ENCODE measurements at regions not wholly inside any gene's neighbourhood (a gene's known extent, or its start where the extent isn't known, plus 50 kb on each side); places are given as distances from the start of the nearest gene placed in this dataset.

GRCh38 chr2:198385856-198386255, 581.5 kb downstream of the PLCL1 start (continued):
- TF ChIP-seq ZSCAN18 (tag by site-specific recombination; IDR thresholded peaks at IDR 0.05) (no peak), TRIM28 (IDR thresholded peaks at IDR 0.05; ENCODE audit: borderline replicate concordance, low read length) (no peak), ZNF629 (tag by site-specific recombination; IDR thresholded peaks at IDR 0.05) (no peak), ZNF302 (tag by site-specific recombination; IDR thresholded peaks at IDR 0.05; ENCODE audit: low read depth) (no peak)

DNA sequence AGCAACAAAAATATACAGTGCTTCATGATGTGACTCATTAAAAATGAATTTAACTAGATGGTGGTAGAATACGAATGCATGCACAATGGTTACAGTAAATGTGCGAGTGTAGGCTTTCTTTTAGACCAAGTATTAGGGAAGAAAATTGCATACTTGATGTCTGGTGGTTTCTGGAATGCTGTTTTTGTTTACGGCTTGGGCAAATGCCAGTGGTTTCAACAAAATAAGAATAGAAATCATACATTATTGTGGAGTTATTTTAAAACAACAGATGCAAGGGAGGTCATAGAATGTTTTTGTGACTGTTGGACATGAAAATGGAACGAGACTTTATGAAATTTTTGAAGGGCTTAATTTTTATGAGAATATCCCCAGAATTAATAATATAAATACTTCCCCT, 580.9 kb downstream of the PLCL1 start:
- ChIA-PET POLR2A (no interaction called here), CTCF (no interaction called here)
- H3K27ac ChIP-seq (ENCODE audit: extremely low read depth, low read depth, low read length) = no peak overlapping the region
- H3K36me3 ChIP-seq (ENCODE audit: control insufficient read depth in 2 of 2, insufficient read depth in 1 of 2, low read length in 2 of 2) = no peaks in the 10 kb centered on the region
- TF ChIP-seq, protein P1, sequence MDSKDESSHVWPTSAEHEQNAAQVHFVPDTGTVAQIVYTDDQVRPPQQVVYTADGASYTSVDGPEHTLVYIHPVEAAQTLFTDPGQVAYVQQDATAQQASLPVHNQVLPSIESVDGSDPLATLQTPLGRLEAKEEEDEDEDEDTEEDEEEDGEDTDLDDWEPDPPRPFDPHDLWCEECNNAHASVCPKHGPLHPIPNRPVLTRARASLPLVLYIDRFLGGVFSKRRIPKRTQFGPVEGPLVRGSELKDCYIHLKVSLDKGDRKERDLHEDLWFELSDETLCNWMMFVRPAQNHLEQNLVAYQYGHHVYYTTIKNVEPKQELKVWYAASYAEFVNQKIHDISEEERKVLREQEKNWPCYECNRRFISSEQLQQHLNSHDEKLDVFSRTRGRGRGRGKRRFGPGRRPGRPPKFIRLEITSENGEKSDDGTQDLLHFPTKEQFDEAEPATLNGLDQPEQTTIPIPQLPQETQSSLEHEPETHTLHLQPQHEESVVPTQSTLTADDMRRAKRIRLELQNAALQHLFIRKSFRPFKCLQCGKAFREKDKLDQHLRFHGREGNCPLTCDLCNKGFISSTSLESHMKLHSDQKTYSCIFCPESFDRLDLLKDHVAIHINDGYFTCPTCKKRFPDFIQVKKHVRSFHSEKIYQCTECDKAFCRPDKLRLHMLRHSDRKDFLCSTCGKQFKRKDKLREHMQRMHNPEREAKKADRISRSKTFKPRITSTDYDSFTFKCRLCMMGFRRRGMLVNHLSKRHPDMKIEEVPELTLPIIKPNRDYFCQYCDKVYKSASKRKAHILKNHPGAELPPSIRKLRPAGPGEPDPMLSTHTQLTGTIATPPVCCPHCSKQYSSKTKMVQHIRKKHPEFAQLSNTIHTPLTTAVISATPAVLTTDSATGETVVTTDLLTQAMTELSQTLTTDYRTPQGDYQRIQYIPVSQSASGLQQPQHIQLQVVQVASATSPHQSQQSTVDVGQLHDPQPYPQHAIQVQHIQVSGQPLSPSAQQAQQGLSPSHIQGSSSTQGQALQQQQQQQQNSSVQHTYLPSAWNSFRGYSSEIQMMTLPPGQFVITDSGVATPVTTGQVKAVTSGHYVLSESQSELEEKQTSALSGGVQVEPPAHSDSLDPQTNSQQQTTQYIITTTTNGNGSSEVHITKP (tag by site-specific recombination; IDR thresholded peaks at IDR 0.05) = no peak
- no peak for TF ChIP-seq ZNF221 (tag by site-specific recombination; IDR thresholded peaks at IDR 0.05; ENCODE audit: borderline replicate concordance)
- H3K4me3 ChIP-seq (ENCODE audit: low read depth, low read length) = no peak overlapping the region
- H3K9me3 ChIP-seq (ENCODE audit: control insufficient read depth, insufficient read depth, low read depth, low read length) = no peaks in the 10 kb centered on the region
- no peaks in the 10 kb centered on the region for H3K4me1 ChIP-seq (ENCODE audit: control insufficient read depth, insufficient read depth, low read length)

- no peaks in the 10 kb centered on the region for H3K4me1 ChIP-seq (ENCODE audit: control insufficient read depth, insufficient read depth, low read length)
- H3K27ac ChIP-seq (ENCODE audit: extremely low read depth, low read depth, low read length) = no peak overlapping the region
- CTCF ChIA-PET = no interaction called here
- no peak for TF ChIP-seq ZNF514 (tag by site-specific recombination; IDR thresholded peaks at IDR 0.05)
- TF ChIP-seq ZFP69B (tag by site-specific recombination; IDR thresholded peaks at IDR 0.05) = no peak
- TF ChIP-seq ZNF521 (tag by site-specific recombination; IDR thresholded peaks at IDR 0.05) = no peak
- TF ChIP-seq ZNF513 (tag by site-specific recombination; IDR thresholded peaks at IDR 0.05) = no peak
- TF ChIP-seq, protein P2, sequence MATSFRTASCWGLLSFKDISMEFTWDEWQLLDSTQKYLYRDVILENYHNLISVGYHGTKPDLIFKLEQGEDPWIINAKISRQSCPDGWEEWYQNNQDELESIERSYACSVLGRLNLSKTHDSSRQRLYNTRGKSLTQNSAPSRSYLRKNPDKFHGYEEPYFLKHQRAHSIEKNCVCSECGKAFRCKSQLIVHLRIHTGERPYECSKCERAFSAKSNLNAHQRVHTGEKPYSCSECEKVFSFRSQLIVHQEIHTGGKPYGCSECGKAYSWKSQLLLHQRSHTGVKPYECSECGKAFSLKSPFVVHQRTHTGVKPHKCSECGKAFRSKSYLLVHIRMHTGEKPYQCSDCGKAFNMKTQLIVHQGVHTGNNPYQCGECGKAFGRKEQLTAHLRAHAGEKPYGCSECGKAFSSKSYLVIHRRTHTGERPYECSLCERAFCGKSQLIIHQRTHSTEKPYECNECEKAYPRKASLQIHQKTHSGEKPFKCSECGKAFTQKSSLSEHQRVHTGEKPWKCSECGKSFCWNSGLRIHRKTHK (tag by site-specific recombination; IDR thresholded peaks at IDR 0.05) = no peak
- no peak for TF ChIP-seq ZNF623 (tag by site-specific recombination; IDR thresholded peaks at IDR 0.05)
- no peak for TF ChIP-seq KLF7 (tag by site-specific recombination; IDR thresholded peaks at IDR 0.05; ENCODE audit: borderline replicate concordance)
- no peak for TF ChIP-seq KLF16 (tag by site-specific recombination; IDR thresholded peaks at IDR 0.05)
- no peak for TF ChIP-seq ZNF23 (tag by site-specific recombination; IDR thresholded peaks at IDR 0.05; ENCODE audit: borderline replicate concordance)
- TF ChIP-seq ZBTB44 (tag by site-specific recombination; IDR thresholded peaks at IDR 0.05) = no peak
- TF ChIP-seq ZNF423 (tag by site-specific recombination; IDR thresholded peaks at IDR 0.05) = no peak
- TF ChIP-seq SCRT1 (tag by site-specific recombination; IDR thresholded peaks at IDR 0.05; ENCODE audit: borderline replicate concordance) = no peak
- TF ChIP-seq ZBTB26 (tag by site-specific recombination; optimal IDR thresholded peaks at IDR 0.05) = no peak
- no peak for TF ChIP-seq ZNF621 (tag by site-specific recombination; IDR thresholded peaks at IDR 0.05)
- no peak for TF ChIP-seq RBAK (tag by site-specific recombination; IDR thresholded peaks at IDR 0.05)
- no peak for TF ChIP-seq OVOL3 (tag by site-specific recombination; IDR thresholded peaks at IDR 0.05)
- no peak for TF ChIP-seq ZFHX2 (tag by site-specific recombination; conservative IDR thresholded peaks at IDR 0.05)
- no peak for TF ChIP-seq ZNF211 (tag by site-specific recombination; IDR thresholded peaks at IDR 0.05; ENCODE audit: low read depth)
- POLR2A ChIA-PET = no interaction called here
- H3K4me3 ChIP-seq (ENCODE audit: low read depth, low read length) = no peak overlapping the region
- no peaks in the 10 kb centered on the region for H3K36me3 ChIP-seq (ENCODE audit: control insufficient read depth in 2 of 2, insufficient read depth in 1 of 2, low read length in 2 of 2)
- no peaks in the 10 kb centered on the region for H3K9me3 ChIP-seq (ENCODE audit: control insufficient read depth, insufficient read depth, low read depth, low read length)
These were observed 579.0 kb downstream of the PLCL1 start for GRCh38 chr2:198383392-198383791.
